NCI-H748 (cell line): ENCODE measurements at regions not wholly inside any gene's neighbourhood (a gene's known extent, or its start where the extent isn't known, plus 50 kb on each side); places are given as distances from the start of the nearest gene placed in this dataset.

Experiments used
- DNase-seq: peaks from one replicate; lab custom pipeline; 2025; ENCODE audit not compliant: unreplicated experiment; lab: John Stamatoyannopoulos, UW

- no peak for DNase-seq
Observed at GRCh38 chr18:44609181-44609941, 71.3 kb upstream of the SETBP1 start.

- DNase-seq: no peak
Observed at GRCh38 chr18:44620812-44621211, 59.9 kb upstream of the SETBP1 start.

GRCh38 chr18:44624052-44624451, 56.6 kb upstream of the SETBP1 start:
- DNase-seq: no peak

- DNase-seq: peak; percentile 63
Observed at GRCh38 chr18:44625386-44625785, 55.3 kb upstream of the SETBP1 start.

GRCh38 chr18:44626236-44626635, 54.5 kb upstream of the SETBP1 start:
- no peak for DNase-seq

GRCh38 chr18:44626807-44627206, 53.9 kb upstream of the SETBP1 start:
- DNase-seq: no peak

- no peak for DNase-seq
Observed at GRCh38 chr18:44627280-44627679, 53.4 kb upstream of the SETBP1 start.

- DNase-seq: no peak
Observed at GRCh38 chr18:44629406-44629805, 51.3 kb upstream of the SETBP1 start.

GRCh38 chr18:44630118-44630517, 50.6 kb upstream of the SETBP1 start:
- DNase-seq: no peak
